ENCODE measurements at regions not wholly inside any gene's neighbourhood (a gene's known extent, or its start where the extent isn't known, plus 50 kb on each side); places are given as distances from the start of the nearest gene placed in this dataset.
"Not testable (repeated sequence)": the region's sequence is repeated elsewhere in the genome, so short reads cannot be mapped to it uniquely, and the experiment has no call there.

DNA sequence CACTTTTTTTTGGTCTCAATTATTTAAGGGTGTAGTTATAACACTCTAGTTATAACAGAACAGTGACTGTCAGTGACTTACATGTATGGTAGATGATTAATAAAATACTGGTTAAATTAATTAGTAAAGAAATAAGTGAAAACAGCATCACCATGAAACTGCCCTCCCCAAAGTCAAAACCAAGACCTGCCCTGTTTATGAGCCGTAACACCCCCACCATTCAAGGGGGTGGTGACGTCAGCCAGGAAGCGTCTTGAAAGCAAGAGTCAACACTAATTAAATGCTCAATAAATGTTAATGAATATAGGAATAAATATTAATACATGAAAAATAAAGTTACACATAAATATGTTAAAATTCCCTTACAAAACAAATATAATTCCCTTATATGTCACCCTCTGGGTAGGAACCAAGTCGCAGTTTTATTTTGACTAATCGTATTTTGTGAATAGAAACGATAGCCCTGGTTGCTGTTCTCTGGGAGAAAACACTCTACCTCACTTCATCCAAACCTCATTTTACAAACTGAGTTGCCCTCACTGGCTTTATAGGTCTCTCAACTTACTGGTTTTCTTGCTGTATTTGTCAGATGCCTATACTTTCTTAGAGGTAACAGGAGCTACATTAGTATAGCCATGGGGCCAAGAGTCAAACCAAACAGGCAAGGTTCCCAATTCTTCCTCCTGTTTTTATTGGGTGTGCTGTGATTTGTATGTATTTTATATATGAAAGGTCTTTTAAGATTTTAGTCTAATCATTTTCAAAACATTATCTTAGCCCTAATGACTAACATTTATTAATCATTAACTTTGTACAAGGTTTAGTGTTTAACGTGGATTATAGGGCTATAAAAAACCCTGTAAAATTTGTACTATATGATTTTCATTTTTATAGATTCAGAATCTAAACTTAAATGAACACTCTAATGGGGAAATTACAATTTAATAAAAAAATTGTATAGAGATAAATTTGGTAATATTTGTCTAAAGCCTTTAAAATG, 227.9 kb upstream of the IRAK1BP1 start:
- Mint-ChIP-seq H3K27ac (ENCODE audit: low read depth, unreplicated experiment) (no peak overlapping the region), H3K36me3 (ENCODE audit: insufficient read depth, unreplicated experiment) (no peaks in the 10 kb centered on the region), H3K9me3 (ENCODE audit: unreplicated experiment) (peaks cover 5% of the 10 kb centered on the region), H3K4me3 (ENCODE audit: unreplicated experiment) (no peak overlapping the region), H3K27me3 (ENCODE audit: insufficient read depth, unreplicated experiment) (no peaks in the 10 kb centered on the region), H3K4me1 (ENCODE audit: insufficient read depth, unreplicated experiment) (no peaks in the 10 kb centered on the region)
- no peak for TF ChIP-seq CTCF (IDR thresholded peaks at IDR 0.05; ENCODE audit: unreplicated experiment)
- BruUV-seq (replicated peaks), result no TSS peak
- intact Hi-C loops (cut with micrococcal nuclease), result no loop called here
- DNase-seq (ENCODE audit: unreplicated experiment), result no peak
- ChIA-PET POLR2A (no interaction called here), CTCF (no interaction called here)

DNA sequence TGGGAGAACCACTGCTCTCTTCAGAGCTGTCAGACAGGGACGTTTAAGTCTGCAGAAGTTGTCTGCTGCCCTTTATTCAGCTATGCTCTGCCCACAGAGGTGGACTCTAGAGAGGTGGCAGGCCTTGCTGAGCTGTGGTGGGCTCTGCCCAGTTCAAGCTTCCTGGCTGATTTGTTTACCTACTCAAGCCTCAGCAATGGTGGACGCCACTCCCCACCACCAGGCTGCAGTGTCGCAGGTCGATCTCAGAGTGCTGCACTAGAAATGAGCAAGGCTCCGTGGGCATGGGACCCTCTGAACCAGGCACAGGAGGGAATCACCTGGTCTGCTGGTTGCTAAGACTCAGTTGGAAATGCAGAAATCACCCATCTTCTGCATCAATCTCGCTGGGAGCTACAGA, 223.4 kb upstream of the IRAK1BP1 start:
- H3K36me3 Mint-ChIP-seq (ENCODE audit: insufficient read depth, unreplicated experiment); BruUV-seq (replicated peaks); intact Hi-C loops (cut with micrococcal nuclease); POLR2A ChIA-PET; H3K9me3 Mint-ChIP-seq (ENCODE audit: unreplicated experiment); H3K27me3 Mint-ChIP-seq (ENCODE audit: insufficient read depth, unreplicated experiment); H3K4me3 Mint-ChIP-seq (ENCODE audit: unreplicated experiment); DNase-seq (ENCODE audit: unreplicated experiment); H3K27ac Mint-ChIP-seq (ENCODE audit: low read depth, unreplicated experiment); H3K4me1 Mint-ChIP-seq (ENCODE audit: insufficient read depth, unreplicated experiment): not testable (repeated sequence)
- CTCF ChIA-PET, result interaction anchor here (1.5 kb wide), 1 partner anchor 33 kb away, joined by 8 read pairs; no protein-coding TSS in a partner anchor

DNA sequence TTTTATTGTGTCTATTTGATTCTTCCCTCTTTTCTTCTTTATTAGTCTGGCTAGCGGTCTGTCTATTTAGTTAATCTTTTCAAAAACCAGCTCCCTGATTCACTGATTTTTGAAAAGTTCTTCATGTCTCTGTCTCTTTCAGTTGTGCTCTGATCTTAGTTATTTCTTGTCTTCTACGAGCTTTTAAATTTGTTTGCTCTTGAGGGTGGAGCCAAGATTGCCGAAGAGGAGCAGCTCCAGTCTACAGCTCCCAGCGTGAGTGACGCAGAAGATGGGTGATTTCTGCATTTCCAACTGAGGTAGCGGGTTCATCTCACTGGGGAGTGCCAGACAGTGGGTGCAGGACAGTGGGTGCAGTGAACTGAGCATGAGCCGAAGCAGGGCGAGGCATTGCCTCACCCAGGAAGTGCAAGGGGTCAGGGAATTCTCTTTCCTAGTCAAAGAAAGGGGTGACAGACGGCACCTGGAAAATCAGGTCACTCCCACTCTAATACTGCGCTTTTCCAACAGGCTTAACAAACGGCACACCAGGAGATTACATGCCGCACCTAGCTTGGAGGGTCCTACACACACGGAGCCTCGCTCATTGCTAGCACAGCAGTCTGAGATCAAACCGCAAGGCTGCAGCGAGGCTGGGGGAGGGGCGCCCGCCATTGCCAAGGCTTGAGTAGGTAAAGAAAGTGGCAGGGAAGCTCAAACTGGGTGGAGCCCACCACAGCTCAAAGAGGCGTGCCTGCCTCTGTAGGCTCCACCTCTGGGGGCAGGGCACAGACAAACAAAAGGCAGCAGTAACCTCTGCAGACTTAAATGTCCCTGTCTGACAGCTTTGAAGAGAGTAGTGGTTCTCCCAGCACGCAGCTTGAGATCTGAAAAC, 220.6 kb upstream of the IRAK1BP1 start:
- DNase-seq (ENCODE audit: unreplicated experiment); H3K36me3 Mint-ChIP-seq (ENCODE audit: insufficient read depth, unreplicated experiment); POLR2A ChIA-PET; H3K27ac Mint-ChIP-seq (ENCODE audit: low read depth, unreplicated experiment); intact Hi-C loops (cut with micrococcal nuclease); H3K4me1 Mint-ChIP-seq (ENCODE audit: insufficient read depth, unreplicated experiment); H3K4me3 Mint-ChIP-seq (ENCODE audit: unreplicated experiment); H3K27me3 Mint-ChIP-seq (ENCODE audit: insufficient read depth, unreplicated experiment); H3K9me3 Mint-ChIP-seq (ENCODE audit: unreplicated experiment); BruUV-seq (replicated peaks): not testable (repeated sequence)
- CTCF ChIA-PET, result interaction anchor here (0.9 kb wide), 1 partner anchor 14 kb away, joined by 4 read pairs; no protein-coding TSS in a partner anchor

DNA sequence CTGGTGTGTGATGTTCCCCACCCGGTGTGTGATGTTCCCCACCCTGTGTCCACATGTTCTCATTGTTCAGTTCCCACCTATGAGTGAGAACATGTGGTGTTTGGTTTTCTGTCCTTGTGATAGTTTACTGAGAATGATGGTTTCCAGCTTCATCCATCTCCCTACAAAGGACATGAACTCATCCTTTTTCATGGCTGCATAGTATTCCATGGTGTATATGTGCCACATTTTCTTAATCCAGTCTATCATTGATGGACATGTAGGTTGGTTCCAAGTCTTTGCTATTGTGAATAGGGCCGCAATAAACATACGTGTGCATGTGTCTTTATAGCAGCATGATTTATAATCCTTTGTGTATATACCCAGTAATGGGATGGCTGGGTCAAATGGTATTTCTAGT, 201.5 kb upstream of the IRAK1BP1 start:
- H3K36me3 Mint-ChIP-seq (ENCODE audit: insufficient read depth, unreplicated experiment); H3K9me3 Mint-ChIP-seq (ENCODE audit: unreplicated experiment); intact Hi-C loops (cut with micrococcal nuclease); BruUV-seq (replicated peaks); H3K4me1 Mint-ChIP-seq (ENCODE audit: insufficient read depth, unreplicated experiment); POLR2A ChIA-PET; CTCF ChIA-PET; H3K27ac Mint-ChIP-seq (ENCODE audit: low read depth, unreplicated experiment); H3K27me3 Mint-ChIP-seq (ENCODE audit: insufficient read depth, unreplicated experiment); H3K4me3 Mint-ChIP-seq (ENCODE audit: unreplicated experiment); DNase-seq (ENCODE audit: unreplicated experiment): not testable (repeated sequence)

DNA sequence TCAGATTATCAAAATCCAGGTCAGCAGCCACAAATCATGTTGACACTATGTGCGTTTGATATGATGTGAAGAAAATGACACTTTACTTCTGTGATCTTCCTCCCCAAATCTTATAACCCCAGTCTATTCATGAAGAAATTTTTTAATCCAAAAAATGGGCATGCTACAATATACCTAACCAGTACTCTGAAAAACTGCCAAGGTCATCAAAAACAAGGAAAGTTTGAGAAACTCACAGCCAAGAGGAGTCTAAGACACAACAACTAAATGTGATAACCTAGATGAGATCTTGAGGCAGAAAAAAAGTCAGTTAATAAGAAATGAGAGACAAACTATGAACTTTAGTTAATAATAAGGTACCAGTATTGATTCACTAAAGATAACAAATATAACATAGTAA, 200.6 kb upstream of the IRAK1BP1 start:
- BruUV-seq (replicated peaks), result no TSS peak
- intact Hi-C loops (cut with micrococcal nuclease), result no loop called here
- Mint-ChIP-seq H3K4me1 (ENCODE audit: insufficient read depth, unreplicated experiment) (peaks cover 5% of the 10 kb centered on the region), H3K27me3 (ENCODE audit: insufficient read depth, unreplicated experiment) (no peaks in the 10 kb centered on the region), H3K27ac (ENCODE audit: low read depth, unreplicated experiment) (no peak overlapping the region), H3K4me3 (ENCODE audit: unreplicated experiment) (no peak overlapping the region), H3K9me3 (ENCODE audit: unreplicated experiment) (no peaks in the 10 kb centered on the region), H3K36me3 (ENCODE audit: insufficient read depth, unreplicated experiment) (no peaks in the 10 kb centered on the region)
- ChIA-PET POLR2A (no interaction called here), CTCF (no interaction called here)
- no peak for TF ChIP-seq CTCF (IDR thresholded peaks at IDR 0.05; ENCODE audit: unreplicated experiment)
- no peak for DNase-seq (ENCODE audit: unreplicated experiment)
